Motor neuron (in vitro differentiated cells): ENCODE measurements at regions not wholly inside any gene's neighbourhood (a gene's known extent, or its start where the extent isn't known, plus 50 kb on each side); places are given as distances from the start of the nearest gene placed in this dataset.
"Not testable (repeated sequence)": the region's sequence is repeated elsewhere in the genome, so short reads cannot be mapped to it uniquely, and the experiment has no call there.

Experiments
- ATAC-seq, 8 experiments: fragments of 200-7000 bp; cut with Tn5 transposase; replicated peaks in 6 of 8; 2 replicates each; pipeline ENCODE4 v1.8.0; 2021; ENCODE audit warnings: mild to moderate bottlenecking in 8 of 8, moderate library complexity in 8 of 8
- H3K27ac ChIP-seq, 2 donors: fragments of 250-450 bp; sonication (Bioruptor Pico); 2 replicates each; pipeline ENCODE4 v1.9.0; 2021; ENCODE audit warnings: antibody characterized with exemption in 2 of 2, mild to moderate bottlenecking in 2 of 2, moderate library complexity in 1 of 2
- H3K4me1 ChIP-seq, 2 donors: fragments of 250-450 bp; sonication (Bioruptor Pico); replicated peaks in 1 of 2; 2 replicates each; pipeline ENCODE4 v1.6.1; 2021; ENCODE audit warnings: antibody characterized with exemption in 2 of 2, mild to moderate bottlenecking in 2 of 2, moderate library complexity in 1 of 2
- H3K4me3 ChIP-seq, 5 donors: fragments of 250-450 bp; sonication (Bioruptor Pico); 2 replicates each; pipeline ENCODE4 v1.9.0; 2021; ENCODE audit warnings: antibody characterized with exemption in 5 of 5, mild to moderate bottlenecking in 5 of 5, moderate library complexity in 4 of 5
- whole genome bisulfite sequencing, 10 experiments: fragments of 450-650 bp; shearing (Covaris generic); methylation state at CpG; one replicate each; pipeline ENCODE4 v1.0.0; 2022; 5-methylcytosine and 5-hydroxymethylcytosine counted together
- in situ Hi-C, 9 experiments: fragments of 400-800 bp; cut with MboI; loops; one replicate each; pipeline ENCODE4 v1.15.0; 2021; ENCODE audit warnings: low sequenced_read_pairs in 9 of 9, low pct_unique_long_range_greater_than_20kb in 2 of 9; ENCODE audit not compliant: unreplicated experiment in 9 of 9

DNA sequence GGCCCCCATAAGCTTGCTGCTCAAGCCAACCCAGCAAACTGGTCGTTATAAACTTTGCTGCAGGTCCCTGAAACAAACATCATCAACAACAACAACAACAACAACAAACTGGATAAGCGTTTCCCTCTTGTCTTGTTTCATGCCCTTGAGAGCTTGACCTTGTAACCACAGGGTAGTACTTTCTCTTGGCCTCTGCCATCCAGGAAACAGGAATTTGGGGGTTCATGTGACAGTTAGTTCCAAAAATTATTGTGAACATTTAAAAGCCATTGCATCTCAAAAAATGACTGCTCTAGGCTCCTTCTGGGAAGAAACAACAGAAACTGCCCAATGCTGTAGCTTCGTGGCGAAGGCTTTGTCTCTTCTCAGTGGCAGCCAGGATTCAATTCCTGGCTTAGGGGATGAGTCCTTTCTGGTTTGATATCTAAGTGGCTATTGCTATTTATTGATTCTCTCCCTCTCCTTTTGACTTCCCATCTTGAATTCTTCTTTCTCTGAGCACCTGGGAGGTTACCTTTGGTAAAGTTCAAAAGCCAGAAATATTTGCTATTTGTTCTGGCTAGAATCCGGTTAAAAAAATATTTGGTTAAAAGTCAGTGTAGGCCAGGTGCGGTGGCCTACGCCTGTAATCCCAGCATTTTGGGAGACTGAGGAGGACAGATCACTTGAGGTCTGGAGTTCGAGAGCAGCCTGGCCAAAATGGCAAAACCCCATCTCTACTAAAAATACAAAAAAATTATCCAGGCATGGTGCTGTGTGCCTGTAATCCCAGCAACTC, 52.0 kb upstream of the CPM start:
- no peak for ATAC-seq
- in situ Hi-C loops: no loop called here
- WGBS, 10 experiments: 56 to 93% (median 84%) methylated on average over 1 to 7 of the region's 8 CpGs; no CpG with 5 or more reads in 1 of the 10 experiments

DNA sequence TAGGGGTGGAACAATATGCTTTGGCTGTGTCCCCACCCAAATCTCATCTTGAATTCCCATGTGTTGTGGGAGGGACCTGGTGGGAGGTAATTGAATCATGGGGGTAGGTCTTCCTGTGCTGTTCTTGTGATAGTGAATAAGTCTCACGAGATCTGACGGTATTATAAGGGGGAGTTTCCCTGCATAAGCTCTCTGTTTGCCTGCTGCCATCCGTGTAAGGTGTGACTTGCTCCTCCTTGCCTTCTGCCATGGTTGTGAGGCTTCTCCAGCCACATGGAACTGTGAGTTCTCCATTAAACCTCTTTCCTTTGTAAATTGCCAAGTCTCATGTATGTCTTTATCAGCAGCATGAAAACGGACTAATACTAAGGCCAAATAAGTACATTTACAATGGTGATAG, 64.6 kb upstream of the CPM start:
- H3K4me3 ChIP-seq, H3K27ac ChIP-seq, in situ Hi-C loops, H3K4me1 ChIP-seq, ATAC-seq: not testable (repeated sequence)
- WGBS, 10 experiments: 75 to 100% (median 91%) methylated on average over 1 to 4 of the region's 4 CpGs

More for the DNA sequence above, 52.0 kb upstream of the CPM start:
- Histone ChIP-seq H3K27ac (no peak overlapping the region), H3K4me3 (no peak overlapping the region), H3K4me1 (no peaks in the 10 kb centered on the region)

DNA sequence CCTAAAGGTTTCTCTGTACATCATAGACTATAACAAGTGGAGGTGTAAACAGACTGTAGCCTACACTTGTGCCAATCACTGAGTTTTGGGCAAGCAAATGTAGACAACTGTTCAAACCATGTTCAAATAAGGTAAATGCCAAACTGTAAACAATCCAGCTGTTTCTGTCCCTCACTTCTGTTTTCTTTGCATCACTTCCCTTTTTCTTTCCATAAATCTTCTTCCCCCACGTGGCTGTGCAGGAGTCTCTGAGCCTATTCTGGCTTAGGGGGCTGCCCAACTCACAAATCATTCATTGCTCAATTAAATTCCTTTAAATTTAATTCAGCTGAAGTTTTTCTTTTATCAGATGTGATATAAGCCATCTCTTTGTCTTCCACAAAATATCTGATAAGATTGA, 65.1 kb upstream of the CPM start:
- H3K4me3 ChIP-seq: no peak overlapping the region
- WGBS, 10 experiments: 20 to 100% (median 60%) methylated on average over 1 of the region's 1 CpG; no CpG with 5 or more reads in 1 of the 10 experiments

DNA sequence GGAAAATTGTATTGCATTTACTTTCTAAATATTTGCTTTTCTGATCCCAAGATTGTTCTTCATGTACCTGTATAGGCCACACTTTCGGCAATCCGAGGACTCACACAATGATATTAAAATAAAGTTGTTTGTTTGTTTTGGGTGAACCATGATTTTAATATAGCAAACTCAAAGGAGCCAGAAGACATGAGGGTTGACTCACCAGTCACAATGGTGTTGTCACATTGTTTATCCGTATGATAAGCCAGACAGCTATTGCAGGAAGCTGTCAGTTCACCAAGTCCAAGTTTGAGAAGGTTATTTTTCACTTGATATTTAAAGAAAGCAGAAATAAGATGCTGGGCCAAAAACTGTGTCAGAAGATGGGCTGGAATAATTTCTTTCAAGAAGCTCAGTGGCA, 67.1 kb upstream of the CPM start:
- Histone ChIP-seq H3K27ac (no peak overlapping the region), H3K4me1 (no peaks in the 10 kb centered on the region), H3K4me3 (no peak overlapping the region)
- no peak for ATAC-seq
- 67 to 100% (median 93%) methylated on average over 1 to 3 of the region's 3 CpGs; no CpG with 5 or more reads in 1 of the 10 experiments for WGBS, 10 experiments
- in situ Hi-C loops: no loop called here

More for the DNA sequence above, 65.1 kb upstream of the CPM start:
- in situ Hi-C loops: no loop called here
- H3K4me1 ChIP-seq: no peaks in the 10 kb centered on the region
- no peak overlapping the region for H3K27ac ChIP-seq
- no peak for ATAC-seq

DNA sequence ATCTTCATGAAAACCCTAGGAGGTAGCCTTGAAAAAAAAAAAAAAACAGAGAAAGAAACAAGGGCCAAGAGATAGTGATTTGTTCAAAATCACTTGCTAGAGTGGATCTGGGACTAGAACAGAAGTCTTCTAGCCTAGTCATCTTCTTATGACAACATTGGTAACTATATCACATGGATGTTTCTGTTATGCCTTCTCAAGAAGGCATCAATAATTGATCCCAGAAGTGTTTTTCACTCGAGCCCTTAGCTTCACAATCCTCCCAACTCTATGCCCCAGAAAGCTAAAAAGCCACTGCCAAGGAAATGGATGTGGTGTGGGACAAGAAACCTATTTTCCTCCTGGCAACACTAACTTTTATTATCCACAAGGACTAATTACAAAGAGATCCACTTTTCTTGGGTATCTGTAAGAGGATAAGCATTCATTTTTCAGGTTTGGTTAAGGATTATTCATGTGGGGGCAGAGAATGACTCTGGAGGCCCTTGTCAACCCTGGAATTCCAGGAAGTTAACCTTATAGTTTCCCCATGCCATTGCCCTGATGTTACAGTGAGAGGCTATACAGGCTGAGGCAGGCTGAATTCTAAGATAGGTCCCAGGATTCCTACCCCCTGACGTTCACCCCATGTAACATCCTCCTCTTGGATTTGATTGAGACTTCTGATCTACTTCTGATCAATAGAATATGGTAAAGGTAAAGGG, 67.7 kb upstream of the CPM start:
- H3K27ac ChIP-seq: no peak overlapping the region
- no peak overlapping the region for H3K4me3 ChIP-seq
- no peak for ATAC-seq
- no peaks in the 10 kb centered on the region for H3K4me1 ChIP-seq
- in situ Hi-C loops: no loop called here
- 20 to 80% (median 50%) methylated on average over 1 to 2 of the region's 2 CpGs; no CpG with 5 or more reads in 3 of the 10 experiments for WGBS, 10 experiments

DNA sequence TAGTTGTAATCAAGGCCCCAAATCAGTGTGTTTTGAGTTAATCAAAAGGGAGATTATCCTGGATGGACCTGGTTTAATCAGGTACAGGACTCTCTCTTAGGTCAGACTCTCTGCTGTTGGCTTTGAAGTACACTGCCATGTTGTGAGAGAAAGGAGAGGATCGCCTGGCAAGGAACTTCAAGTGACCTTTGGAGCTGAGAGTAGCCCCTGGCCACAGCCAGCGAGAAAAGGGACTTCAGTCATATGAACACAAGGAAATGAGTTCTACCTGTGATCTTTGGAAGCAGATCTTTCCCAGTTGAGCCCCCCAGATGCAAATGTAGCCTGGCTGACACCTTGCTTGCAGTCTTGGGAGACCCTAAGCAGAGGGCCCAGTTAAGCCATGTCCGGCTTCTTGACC, 68.3 kb upstream of the CPM start:
- ATAC-seq: no peak
- no peaks in the 10 kb centered on the region for H3K4me1 ChIP-seq
- WGBS, 10 experiments: 83 to 100% (median 92%) methylated on average over 2 to 3 of the region's 3 CpGs; no CpG with 5 or more reads in 5 of the 10 experiments
- in situ Hi-C loops: no loop called here
- no peak overlapping the region for H3K27ac ChIP-seq
- no peak overlapping the region for H3K4me3 ChIP-seq

DNA sequence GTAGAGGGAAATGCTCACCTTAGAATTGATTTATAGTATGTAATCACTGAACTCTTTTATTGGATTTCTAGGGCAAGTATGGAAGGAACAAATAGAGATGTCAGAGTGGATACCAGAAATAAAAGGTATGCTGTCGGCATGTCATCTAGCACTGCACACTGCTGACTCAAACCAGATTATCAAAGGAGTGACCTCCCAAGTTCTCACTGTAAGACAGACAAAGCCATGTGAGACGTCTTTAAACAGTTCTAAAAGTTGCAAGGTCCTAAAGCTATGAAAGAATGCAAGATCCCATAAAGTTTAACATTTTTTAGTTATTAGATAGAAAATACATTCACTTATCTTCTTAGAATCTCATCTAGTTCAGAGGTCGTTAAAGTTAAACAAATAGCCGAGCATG, 70.0 kb upstream of the CPM start:
- H3K4me3 ChIP-seq: no peak overlapping the region
- no peak overlapping the region for H3K27ac ChIP-seq
- no peak for ATAC-seq
- H3K4me1 ChIP-seq: peaks cover 12% of the 10 kb centered on the region in 2 donors
- in situ Hi-C loops: no loop called here
- 64 to 100% (median 95%) methylated on average over 1 to 4 of the region's 4 CpGs; no CpG with 5 or more reads in 3 of the 10 experiments for WGBS, 10 experiments

DNA sequence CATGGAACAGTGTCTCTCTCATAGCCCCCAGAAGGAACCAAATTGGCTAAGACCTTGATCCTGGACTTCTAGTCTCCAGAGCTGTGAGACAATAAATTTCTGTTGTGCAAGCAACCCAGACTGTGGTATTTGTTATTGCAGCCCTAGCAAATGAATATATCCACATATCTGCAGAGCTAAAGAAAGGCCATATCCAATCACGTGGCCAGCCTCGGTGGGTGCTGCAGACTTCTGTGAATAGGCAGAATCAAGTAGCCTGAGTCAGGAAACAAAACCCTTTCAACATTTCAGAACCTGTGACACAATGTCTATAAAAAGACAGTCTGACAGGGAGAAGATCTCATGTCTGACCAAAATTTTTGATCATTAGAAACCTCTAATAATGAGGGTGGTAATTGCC, 71.0 kb upstream of the CPM start:
- Histone ChIP-seq H3K27ac (no peak overlapping the region), H3K4me1 (peaks cover 13 to 14% of the 10 kb centered on the region in 2 donors), H3K4me3 (no peak overlapping the region)
- 67 to 93% (median 79%) methylated on average over 1 to 2 of the region's 2 CpGs; no CpG with 5 or more reads in 6 of the 10 experiments for WGBS, 10 experiments
- in situ Hi-C loops: no loop called here
- ATAC-seq: no peak

DNA sequence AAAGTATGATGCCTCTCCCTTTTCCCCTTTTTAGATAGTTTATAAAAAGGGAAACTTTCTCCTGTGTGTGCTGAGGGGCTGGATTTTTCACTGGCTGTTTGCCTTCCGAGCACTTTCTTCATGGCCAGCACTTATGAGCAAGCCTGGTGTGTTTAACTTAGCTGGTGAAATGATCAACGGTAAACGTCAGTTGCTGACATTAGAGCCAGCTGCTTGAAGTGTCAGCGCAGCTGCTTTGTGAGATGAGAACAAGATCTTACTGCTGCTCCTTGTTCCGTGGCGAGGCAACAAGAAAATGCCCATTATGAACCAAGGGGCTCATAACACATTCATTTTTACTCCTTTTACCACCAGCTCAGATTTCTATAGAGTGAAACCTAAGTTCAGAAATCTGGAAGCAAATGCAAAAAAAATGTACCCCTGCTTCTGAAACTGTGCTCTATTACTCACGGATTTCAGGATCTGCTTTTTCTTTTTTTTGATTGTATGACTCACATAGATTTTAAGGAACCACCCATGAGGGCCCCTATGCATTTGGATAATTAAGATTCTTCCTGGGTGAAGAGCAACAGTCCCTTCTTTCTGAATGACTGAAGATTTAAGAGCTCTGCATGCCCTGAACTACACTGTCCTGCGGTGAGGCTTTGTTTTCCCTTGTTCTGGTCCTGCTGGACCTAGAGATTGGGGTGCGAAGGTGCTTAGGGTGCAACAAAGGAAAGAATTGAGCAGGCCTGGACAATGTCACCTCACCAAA, 74.3 kb upstream of the CPM start:
- Histone ChIP-seq H3K27ac (no peak overlapping the region), H3K4me1 (peaks cover 13 to 14% of the 10 kb centered on the region in 2 donors), H3K4me3 (peak overlapping the region in 1 of 5 donors; percentile 12)
- peak; percentile 61 to 93 (median 80) for ATAC-seq
- WGBS, 10 experiments: 0 to 33% (median 13%) methylated on average over 1 to 8 of the region's 9 CpGs; no CpG with 5 or more reads in 1 of the 10 experiments
- in situ Hi-C loops: no loop called here

DNA sequence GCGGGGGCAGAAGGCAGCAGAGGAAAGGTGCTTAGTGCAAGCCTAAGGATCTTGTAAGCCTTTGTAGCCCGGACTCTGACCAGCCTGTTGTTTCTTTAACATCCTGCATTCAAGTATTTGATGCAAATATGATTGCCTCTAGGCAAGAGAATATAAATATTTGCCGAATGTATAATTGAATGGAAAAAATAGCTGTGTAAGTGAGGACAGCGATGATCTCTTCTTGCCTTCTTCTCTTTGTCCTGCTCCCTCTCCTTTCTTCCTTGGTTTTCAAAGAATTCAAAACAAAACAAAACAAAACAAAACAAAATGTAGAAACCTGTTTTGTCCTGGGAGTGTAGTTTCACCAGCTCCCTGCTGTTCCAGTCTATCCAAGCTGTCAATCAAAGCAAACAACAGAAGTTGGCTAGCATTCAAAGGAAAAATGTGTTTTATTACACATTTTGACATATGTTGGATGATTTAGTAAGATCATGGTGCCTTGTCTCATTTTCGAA, 74.9 kb upstream of the CPM start:
- ATAC-seq: peak in 5 of 8 experiments; percentile 48 to 94 (median 68)
- H3K4me1 ChIP-seq: peaks cover 13 to 14% of the 10 kb centered on the region in 2 donors
- in situ Hi-C loops: no loop called here
- H3K27ac ChIP-seq: no peak overlapping the region
- H3K4me3 ChIP-seq: no peak overlapping the region
- WGBS, 10 experiments: 0 to 69% (median 44%) methylated on average over 1 to 5 of the region's 5 CpGs

DNA sequence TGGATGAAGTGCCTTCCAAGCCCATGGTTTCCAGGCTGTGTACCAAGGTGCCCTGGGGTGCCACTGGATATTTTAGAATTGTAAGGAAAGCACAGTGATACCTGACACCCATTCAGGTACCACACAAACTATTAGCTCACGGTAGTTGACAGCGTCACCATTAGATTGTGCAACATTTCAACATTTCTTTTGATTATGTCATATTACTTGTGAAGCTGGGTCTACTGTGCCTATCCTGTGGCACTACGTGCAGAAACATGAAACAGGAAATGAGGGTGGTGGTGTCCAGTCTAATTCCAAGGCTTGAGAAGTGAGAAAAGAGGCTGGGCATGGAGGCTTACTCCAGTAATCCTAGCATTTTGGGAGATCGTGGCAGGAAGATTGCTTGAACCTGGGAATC, 75.5 kb upstream of the CPM start:
- in situ Hi-C loops: no loop called here
- Histone ChIP-seq H3K4me3 (no peak overlapping the region), H3K4me1 (peaks cover 13 to 14% of the 10 kb centered on the region in 2 donors), H3K27ac (no peak overlapping the region)
- ATAC-seq: no peak
- 83 to 100% (median 91%) methylated on average over 2 to 4 of the region's 4 CpGs; no CpG with 5 or more reads in 2 of the 10 experiments for WGBS, 10 experiments

DNA sequence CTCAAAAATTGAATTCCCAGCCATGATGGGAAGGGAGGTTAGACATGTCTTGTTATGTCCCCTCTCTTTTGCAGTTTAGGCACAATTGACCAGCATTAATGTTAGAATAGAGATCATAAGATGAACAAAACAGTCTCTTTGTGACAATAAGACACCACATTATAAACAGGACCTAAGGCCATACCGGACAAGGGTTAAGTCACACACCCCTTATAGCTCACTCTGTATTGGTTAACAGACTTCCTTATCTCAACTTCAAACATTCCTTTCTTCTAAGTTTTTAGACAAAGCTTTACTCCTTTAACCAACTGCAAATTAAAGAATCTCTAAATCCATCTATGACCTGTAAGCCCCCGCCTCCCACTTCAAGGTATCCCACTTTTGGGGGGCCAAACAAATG, 81.1 kb upstream of the CPM start:
- in situ Hi-C loops: no loop called here
- Histone ChIP-seq H3K4me1 (no peaks in the 10 kb centered on the region), H3K27ac (no peak overlapping the region), H3K4me3 (no peak overlapping the region)
- no peak for ATAC-seq
- WGBS, 10 experiments: 75 to 100% (median 100%) methylated on average over 1 to 2 of the region's 2 CpGs; no CpG with 5 or more reads in 3 of the 10 experiments

DNA sequence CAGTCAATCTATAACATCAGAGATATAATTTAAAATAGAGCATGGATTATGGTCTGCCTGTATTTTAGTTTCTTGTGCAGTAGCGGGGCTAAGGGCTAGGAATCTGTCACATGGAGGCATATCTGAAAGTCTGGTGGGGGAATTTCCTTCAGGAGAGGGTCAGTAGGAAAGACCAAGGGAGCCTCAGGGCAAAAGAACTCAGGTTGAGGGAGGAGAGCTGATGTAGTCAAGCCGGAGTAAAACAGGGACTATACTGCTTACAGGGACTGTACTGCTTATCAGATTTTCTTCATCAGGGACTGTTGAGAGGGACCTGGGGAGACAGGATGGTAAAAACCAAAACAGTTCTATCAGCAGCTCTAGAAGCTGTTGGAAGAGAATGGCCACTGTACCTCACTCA, 82.0 kb upstream of the CPM start:
- Histone ChIP-seq H3K4me1 (no peaks in the 10 kb centered on the region), H3K4me3 (no peak overlapping the region), H3K27ac (no peak overlapping the region)
- in situ Hi-C loops: no loop called here
- WGBS, 10 experiments: 50 to 100% (median 79%) methylated on average over 1 to 2 of the region's 2 CpGs; no CpG with 5 or more reads in 2 of the 10 experiments
- no peak for ATAC-seq
